Ishikawa (cell line): ENCODE measurements at regions not wholly inside any gene's neighbourhood (a gene's known extent, or its start where the extent isn't known, plus 50 kb on each side); places are given as distances from the start of the nearest gene placed in this dataset.

Experiments used
- CEBPB ChIP-seq: IDR thresholded peaks from 2 replicates; pipeline ENCODE4 v1.6.1; 2012
- CREB1 ChIP-seq: IDR thresholded peaks from 2 replicates; pipeline ENCODE4 v1.6.1; 2012; ENCODE audit warnings: low read depth
- EP300 ChIP-seq: IDR thresholded peaks from 2 replicates; pipeline ENCODE4 v1.6.1; 2012; ENCODE audit warnings: borderline replicate concordance
- NFIC ChIP-seq: IDR thresholded peaks from 2 replicates; pipeline ENCODE4 v1.6.1; 2012
- RAD21 ChIP-seq: IDR thresholded peaks from 2 replicates; pipeline ENCODE4 v1.6.1; 2012; ENCODE audit warnings: low read depth
- REST ChIP-seq: IDR thresholded peaks from 2 replicates; pipeline ENCODE4 v1.6.1; 2012; ENCODE audit warnings: low read depth, mild to moderate bottlenecking
- TAF1 ChIP-seq: IDR thresholded peaks from 2 replicates; pipeline ENCODE4 v1.6.1; 2012; ENCODE audit warnings: low read depth, mild to moderate bottlenecking
- TEAD4 ChIP-seq: IDR thresholded peaks from 2 replicates; pipeline ENCODE4 v1.6.1; 2012
- USF1 ChIP-seq: IDR thresholded peaks from 2 replicates; pipeline ENCODE4 v1.6.1; 2012
- YY1 ChIP-seq: IDR thresholded peaks from 2 replicates; pipeline ENCODE4 v1.6.1; 2012; ENCODE audit warnings: low read depth
- ZBTB7A ChIP-seq: IDR thresholded peaks from 2 replicates; pipeline ENCODE4 v1.6.1; 2012; ENCODE audit warnings: low read depth

- TF ChIP-seq USF1 (no peak), TAF1 (no peak), RAD21 (no peak), REST (no peak), EP300 (no peak), YY1 (no peak), TEAD4 (no peak), CREB1 (no peak), CEBPB (no peak), NFIC (no peak), ZBTB7A (no peak)
Observed at GRCh38 chr2:185954389-185954788, 215.8 kb downstream of the FSIP2 start.
